SH-SY5Y (cell line): ENCODE measurements at regions not wholly inside any gene's neighbourhood (a gene's known extent, or its start where the extent isn't known, plus 50 kb on each side); places are given as distances from the start of the nearest gene placed in this dataset.

Experiments
- GATA2 ChIP-seq: IDR thresholded peaks from 2 replicates; pipeline ENCODE4 v1.6.1; 2011; ENCODE audit warnings: mild to moderate bottlenecking, low read depth, low read length
- GATA3 ChIP-seq: IDR thresholded peaks from 2 replicates; pipeline ENCODE4 v1.6.1; 2011; ENCODE audit warnings: low read depth, mild to moderate bottlenecking, low read length, moderate library complexity

GRCh38 chr3:176926688-176927087 is 270.6 kb downstream of the TBL1XR1 start:
- TF ChIP-seq GATA2 (no peak), GATA3 (no peak)
